HG02642 (cell line): ENCODE measurements at regions not wholly inside any gene's neighbourhood (a gene's known extent, or its start where the extent isn't known, plus 50 kb on each side); places are given as distances from the start of the nearest gene placed in this dataset.
"Not testable (repeated sequence)": the region's sequence is repeated elsewhere in the genome, so short reads cannot be mapped to it uniquely, and the experiment has no call there.

Experiments used
- ATAC-seq: cut with Tn5 transposase; IDR thresholded peaks from one replicate; pipeline ENCODE4 v1.9.1; 2021; ENCODE audit warnings: mild to moderate bottlenecking; ENCODE audit not compliant: unreplicated experiment, poor library complexity

DNA sequence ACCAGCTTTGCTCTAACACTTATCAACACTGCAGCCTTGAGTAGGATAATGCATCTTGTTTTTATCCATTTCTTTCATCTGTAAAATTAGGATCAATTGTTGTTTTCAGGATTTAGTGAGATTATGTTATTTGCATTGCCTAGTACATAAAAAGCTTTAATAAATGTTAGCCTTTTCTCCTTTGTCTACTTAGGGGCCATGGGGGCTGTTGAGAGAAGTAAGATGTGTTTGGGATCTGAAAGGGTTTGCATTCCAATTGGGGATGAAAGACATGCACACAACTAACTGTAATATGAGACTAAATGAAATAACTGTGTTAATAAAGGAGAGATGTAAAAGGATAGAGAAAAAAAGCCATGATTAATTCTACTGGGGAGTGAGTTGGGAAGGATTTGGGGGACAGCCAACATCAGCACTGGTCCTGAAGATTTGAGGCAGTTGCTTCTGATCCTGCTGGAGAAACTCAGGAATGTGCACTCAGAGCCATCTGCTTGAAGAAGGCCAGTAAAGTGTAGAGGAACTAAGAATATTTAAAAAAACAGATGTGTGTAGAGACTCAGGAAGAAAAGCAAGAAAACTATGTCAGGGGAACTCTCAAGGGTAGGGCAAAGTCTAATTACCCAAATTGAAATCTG lies 236.3 kb downstream of the OLFM4 start:
- no peak for ATAC-seq

DNA sequence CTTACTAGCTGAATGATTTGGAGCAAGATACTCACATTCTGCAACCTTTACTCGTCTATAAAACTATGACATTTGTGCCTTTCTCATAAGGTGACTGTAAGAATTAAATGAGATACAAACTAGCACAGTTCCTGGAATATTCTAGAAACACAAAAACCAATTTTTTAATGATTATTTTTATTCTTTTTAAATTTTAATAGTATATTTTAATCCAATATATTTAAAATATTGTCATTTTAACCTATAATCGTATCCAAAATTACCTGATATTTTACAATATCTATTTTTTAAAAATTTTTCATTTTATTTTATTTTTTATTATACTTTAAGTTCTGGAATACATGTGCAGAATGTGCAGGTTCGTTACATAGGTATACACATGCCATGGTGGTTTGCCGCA lies 238.1 kb downstream of the OLFM4 start:
- no peak for ATAC-seq

DNA sequence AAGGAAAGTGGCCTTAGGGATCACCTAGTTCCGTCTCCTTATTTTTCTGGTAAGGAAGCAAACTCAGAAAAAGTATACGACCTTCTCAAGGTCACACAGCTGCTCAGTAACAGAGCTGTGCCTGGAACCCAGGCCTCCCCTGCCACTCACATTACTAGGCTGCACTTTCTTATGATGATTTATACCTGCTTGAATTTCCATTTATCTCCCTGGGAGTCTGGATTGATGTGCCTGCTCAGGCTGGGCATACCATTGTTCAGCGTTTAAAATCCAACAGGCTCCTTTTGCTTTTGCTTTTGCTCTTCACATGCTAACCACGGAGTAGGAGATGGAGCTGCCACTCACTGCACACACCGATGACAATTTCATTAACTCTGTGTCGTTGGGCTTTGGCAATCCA lies 241.0 kb downstream of the OLFM4 start:
- ATAC-seq = no peak

DNA sequence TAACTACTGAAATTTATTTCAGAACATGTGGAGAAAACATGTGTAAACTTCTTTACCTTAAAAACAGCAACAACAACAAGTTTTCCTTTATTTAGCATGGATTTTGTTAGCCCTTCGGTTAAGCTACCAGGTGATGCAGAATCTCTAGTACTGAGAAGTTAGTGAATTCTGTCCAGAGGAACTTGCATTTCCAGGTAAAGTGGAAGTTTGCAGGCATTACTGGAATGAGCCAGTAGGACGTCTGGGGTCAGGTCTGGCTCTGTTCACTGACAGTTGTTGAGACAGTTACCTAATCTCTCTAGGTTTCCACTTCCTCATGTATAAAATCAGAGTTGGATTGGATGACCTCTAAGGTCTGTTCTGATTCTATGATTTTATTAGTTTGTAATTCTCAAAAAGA lies 244.3 kb downstream of the OLFM4 start:
- no peak for ATAC-seq

DNA sequence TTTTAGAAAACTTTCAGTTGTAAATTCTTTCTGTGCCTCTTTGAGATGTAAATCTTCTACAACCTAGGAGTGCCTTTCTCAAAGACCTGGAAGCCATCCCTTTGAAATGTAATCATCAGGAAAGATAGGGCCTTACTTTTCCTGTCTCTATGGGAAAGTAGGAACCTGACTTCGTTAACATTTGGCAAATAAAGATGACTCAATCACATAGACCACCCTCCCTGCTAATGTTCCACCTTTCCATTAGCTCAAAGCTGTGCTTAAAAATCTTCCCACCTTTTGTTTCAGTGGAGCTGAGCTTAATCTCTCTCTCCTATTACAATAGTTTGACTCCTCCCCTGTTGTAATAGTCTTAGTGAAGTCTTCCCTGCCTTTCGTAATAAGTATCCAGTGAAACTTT lies 247.7 kb downstream of the OLFM4 start:
- ATAC-seq = no peak

DNA sequence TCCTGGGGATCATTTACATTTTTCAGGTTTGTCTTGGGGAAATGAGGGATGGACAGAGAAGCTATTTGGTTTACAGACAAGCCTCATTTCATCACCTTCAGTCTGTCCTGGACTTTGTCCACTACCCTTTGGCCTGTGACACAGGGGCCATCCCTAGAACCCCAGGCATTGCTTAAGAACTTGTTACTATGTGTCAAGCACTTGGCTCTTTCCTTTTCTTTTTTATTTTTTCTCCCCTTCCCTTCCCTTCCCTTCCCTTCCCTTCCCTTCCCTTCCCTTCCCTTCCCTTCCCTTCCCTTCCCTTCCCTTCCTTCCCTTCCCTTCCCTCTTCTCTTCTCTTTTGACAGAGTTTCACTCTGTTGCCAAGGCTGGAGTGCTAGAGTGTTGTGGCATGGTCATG lies 253.1 kb downstream of the OLFM4 start:
- no peak for ATAC-seq

DNA sequence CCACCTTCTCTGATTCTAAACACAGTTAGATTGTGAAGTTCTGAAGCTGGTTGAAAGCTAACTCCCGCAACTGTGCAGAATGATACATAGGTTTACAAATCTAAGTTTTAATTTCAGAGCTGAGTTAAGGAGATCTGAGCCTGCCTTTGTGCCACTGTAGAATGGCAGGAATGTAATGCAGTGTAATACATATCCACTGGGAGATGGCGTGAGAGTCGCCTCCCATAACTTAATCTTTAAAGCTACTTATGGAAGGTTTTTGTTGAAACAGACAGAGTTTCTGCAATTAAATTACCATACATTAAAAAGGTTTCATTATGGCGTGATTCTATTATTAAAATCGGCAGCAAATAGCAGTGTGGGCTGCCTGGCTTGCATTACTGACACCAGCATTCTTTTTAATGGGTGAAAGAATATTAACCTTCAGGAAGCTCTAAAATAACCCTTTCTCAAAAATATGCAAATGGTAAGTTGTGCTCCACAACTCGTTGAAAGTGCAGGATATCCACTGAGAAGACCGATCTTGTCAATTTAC lies 257.4 kb downstream of the OLFM4 start:
- ATAC-seq = no peak

DNA sequence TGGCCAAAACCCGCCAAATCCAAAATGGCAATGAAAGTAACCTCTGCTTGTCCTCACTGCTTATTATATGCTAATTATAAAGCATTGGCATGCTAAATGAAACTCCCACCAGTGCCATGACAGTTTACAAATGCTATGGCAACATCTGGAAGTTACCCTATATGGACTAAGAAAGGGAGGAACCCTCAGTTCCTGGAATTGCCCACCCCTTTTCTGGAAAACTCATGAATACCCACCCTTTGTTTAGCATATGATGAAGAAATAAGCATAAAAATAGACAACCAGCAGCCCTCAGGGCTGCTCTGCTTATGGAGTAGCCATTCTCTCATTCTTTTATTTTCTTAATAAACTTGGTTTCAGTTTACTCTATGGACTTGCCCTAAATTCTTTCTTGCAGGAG lies 269.8 kb downstream of the OLFM4 start:
- ATAC-seq = no peak

DNA sequence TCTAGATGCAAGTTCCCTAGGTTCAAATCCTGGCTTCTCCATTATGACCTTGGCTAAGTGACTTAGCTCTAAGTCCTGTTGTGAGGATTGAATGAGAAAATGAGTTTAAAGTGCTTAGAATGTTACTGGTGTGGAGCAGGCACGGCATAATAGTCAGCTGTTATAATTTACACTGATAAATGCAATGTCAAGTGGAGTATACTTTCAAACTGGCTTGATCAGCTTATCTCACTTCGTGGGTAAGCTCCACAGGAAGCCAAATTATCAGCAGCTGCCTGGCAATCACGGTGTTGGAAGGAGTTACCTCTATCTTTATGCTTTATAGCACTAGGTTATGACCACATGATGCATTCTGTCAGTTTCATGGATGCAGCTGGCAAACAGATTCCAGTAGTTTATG lies 272.8 kb downstream of the OLFM4 start:
- ATAC-seq = no peak

DNA sequence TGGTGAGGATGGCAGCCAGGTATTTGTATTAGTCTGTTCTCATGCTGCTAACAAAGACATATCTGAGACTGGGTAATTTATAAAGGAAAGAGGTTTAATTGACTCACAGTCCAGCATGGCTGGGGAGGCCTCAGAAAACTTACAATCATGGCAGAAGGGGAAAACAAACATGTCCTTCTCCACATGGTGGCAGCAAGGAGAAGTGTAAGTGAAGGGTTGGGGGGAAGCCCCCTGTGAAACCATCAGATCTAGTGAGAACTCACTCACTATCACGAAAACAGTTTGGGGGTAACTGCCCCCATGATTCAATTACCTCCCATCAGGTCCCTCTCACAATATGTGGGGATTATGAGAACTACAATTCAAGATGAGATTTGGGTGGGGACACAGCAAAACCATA lies 276.8 kb downstream of the OLFM4 start:
- ATAC-seq = not testable (repeated sequence)

DNA sequence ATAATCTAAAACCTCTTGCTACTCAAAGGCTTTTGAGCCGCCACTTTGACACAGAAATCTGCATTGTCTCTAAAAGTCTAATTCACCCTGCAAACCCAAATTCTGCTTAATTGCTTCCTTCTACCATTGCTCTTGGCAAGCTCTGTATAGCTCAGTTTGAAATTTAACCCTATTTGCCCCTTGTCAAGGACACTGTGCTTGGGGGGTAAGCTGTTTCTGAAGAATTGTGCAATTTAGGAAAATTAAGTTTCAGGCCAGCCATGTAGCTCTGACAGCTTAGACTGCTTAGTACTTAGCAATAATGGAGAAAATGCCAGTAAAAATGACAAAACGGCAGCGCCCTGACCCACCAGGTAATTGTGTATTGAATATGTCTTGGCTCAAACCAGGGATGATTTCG lies 282.2 kb downstream of the OLFM4 start:
- ATAC-seq = no peak

DNA sequence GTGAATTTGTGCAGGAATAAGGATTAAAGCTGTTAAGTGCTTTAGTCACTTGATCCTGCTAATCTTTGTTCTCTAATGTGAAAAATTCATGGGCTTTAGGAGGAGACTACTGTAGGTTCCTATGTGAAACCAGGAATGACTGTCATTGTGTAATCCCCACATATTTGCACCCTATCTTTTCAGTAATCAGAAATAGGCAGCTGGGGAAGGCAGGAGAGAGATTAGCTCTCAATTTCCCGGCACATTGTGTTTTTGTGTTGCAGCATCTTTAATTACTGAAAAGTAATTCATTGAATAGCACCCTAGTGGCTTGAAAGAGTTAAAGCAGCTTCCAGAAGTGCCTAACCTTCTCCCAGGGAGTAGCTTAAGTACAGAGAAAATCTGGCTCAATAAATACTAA lies 282.9 kb downstream of the OLFM4 start:
- ATAC-seq = no peak

DNA sequence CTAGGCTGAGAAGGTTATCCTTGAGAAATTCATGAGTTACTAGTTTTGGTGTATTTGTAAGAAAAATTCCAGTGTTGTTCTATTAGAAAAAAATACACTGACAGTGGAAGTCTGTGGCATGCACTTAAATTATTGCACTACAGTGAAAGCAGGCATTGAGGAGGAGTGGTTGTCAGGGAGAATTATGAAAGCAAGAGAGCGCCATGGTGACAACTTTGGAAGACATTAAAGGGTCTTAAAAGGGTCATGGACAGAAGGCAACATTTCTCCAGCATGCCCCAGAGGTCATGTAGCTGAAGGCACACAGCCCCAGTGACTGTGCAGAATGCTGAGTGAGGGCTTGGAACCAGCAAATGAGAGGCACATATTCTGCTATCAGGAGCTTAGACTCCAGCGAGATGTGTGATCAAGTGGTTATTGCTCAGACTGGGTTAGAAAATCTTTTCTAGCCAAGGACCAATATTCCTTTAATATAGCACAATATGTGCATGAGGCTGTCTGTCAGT lies 292.7 kb downstream of the OLFM4 start:
- ATAC-seq = no peak

DNA sequence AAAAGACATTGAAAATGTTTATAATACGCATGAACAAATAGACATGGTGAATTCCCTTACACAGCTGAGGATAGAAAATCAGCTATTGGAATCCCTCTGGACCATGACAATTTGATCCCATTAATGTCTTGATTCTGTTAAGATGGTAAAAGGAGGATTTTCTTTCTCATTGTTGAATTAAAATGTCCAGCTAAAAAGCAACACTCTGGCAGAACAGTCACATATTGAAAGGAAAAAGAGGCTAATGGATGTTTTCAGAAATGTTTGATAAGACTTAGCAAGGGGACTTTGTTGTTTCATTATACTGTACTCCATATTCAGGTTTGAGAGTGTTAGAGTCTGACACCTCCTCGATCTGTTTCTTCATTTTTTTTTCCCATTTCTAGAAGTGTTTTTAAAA lies 296.0 kb downstream of the OLFM4 start:
- no peak for ATAC-seq

DNA sequence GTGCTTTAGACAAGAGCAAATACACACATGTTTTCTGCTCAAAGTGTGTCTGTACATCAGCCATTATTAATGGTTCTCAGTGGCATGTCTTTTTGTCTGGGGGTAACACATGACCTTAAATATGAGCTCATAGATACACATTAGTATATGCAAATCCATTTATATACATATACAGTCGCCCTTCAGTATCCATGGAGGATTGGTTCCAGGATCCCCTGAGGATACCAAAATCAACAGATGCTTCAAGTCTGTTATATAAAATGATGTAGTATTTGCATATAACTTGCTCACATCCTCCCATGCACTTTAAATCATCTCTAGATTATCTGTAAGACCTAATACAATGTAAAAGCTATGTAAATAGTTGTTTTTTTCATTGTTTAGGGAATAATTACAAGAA lies 298.1 kb downstream of the OLFM4 start:
- ATAC-seq = no peak

DNA sequence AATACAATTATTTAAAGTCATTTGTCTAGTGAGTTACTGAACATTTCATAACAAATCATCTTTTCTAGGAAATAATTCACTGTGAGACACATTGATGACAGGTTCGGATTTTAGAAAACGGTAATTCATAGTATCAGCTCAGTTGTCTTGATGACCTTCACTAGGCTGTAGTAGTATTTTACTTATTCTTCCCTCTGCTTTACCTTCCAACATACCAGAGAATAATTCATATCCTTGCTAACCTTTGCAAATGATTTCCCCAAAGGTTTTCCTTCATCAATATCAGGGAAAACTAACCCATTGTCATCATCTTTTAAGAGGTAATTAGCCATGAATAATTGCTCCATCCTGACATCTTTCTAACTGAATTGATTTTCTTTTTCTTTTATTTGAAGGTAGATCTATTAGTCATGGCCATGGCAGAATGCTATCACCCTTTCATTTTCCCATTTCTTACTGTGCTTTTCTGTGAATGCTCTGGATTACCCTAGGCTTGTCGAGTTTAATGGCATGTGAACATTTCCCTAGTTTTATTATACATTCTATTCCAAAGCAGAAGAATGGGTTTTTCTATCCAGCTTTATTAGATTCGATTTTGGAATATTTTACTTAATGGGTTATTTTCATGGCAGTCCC lies 299.2 kb downstream of the OLFM4 start:
- no peak for ATAC-seq

DNA sequence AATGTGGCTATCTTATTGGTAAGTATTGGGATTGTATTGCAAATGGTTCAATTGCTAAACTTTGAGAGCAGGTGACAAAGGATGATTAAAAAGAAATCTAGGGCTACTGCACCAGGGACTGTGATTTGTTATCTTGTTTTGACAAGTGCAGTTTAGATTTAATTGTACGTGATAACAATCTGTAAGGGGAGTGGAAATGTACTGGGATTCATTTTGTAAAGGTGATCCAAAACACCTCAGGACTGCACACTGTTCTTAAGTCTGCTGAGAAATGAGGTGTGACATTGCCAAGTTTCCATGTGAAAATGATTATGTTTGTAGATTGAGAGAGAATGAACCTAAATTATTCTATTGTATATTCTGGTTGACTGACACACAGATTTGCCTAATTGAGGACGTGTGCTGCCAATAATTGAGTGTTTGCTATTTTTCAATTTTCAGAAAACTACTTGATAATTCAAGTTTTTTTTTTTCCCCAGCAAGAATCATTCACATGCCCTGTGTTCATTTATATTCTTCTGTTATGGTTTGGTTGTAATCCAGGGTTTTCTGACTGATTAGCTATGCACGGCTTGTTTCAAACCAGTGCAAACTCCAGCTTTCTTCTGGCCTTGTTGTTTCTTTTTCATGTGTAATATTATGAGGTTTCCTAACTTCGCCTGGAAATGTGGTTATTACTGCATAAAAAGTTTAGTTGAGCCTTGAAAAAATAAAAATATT lies 308.0 kb downstream of the OLFM4 start:
- no peak for ATAC-seq

DNA sequence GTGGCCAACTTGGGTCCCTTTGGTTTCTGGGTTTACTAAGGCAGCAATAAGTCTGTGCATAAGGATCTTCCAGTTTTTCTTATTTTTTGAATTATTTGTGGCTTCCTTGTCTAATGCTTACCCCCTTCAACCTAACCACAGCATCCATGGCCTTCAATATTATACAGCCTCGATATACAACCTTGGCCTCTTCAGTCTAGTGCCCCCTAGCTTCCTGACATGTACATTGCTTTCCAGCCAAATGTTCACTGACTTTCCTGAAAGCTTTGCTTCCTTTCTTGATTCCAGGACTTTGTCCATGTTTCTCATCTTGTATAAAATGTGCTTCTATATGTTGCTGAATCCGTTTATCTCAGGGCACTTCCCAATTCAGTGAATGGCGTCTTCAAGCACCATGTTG lies 310.1 kb downstream of the OLFM4 start:
- no peak for ATAC-seq

DNA sequence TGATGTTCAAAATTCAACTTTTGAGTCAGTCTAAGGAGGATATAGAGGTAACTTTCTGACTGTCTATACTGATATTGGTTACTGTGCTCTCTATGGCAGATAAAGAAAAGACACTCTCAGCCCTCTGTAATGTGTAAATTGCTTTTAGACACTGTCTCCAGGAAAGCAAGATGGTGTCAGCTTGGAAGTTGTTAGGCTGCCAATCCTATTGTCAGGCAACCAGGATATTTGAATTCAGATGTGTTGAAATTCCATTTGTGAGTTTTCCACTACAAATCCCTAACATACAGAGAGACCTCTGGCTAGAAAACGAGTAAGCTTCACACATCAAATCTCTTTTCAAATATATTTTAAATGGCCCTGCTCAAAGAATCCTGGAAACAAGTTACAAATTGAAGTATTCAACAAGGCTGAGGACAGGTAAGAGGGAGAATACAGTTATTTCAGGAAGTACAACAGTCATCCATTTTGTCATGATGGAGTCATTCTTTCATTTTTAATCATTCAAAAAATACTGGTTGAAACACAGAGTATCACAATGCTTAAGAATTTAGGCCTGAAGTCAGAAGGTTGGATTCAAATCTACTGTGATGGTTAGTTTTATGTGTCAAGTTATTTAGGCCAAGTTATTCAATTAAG lies 312.0 kb downstream of the OLFM4 start:
- ATAC-seq = no peak

DNA sequence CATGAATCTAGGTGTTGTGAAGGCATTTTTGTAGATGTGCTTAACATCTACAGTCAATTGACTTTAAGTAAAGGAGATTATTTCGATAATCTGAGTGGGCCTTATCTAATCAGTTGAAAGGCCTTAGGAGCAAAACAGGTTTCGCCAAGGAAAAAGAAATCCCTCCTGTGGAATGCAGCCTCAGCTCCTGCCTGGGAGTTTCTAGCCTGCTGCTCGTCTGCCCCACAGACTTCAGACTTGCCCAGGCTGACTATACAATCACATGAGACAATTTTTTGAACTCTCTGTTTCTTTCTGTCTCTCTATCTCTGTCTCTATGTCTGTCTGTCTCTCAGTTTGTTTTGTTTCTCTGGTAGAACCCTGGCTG lies 312.5 kb downstream of the OLFM4 start:
- no peak for ATAC-seq
